ENCODE measurements at regions not wholly inside any gene's neighbourhood (a gene's known extent, or its start where the extent isn't known, plus 50 kb on each side); places are given as distances from the start of the nearest gene placed in this dataset. TPM values are rescaled to one million over a fixed set of nuclear protein-coding genes. Genes with fewer than 3 reads are reported as not detected.

Small RNA genes lying in the stretch of these regions (microRNA-seq; reads per million reads assigned to microRNA genes)
- gene MIR1255B1 (ENCODE audit: borderline microRNAs expressed): not detected
